Adrenal gland (tissue), 9 donors: ENCODE measurements at regions not wholly inside any gene's neighbourhood (a gene's known extent, or its start where the extent isn't known, plus 50 kb on each side); places are given as distances from the start of the nearest gene placed in this dataset.

Experiments
- DNase-seq, 7 donors: peaks; one replicate each; pipeline ENCODE4 v3.0.0-alpha.2; 2019 to 2020
- H3K27ac ChIP-seq, 5 donors: fragments of 200-600 bp; sonication (generic) in 4 of 5; 1 replicate in 3 of 5; 2 replicates in 2 of 5; pipeline versions ENCODE4 v1.5.1 to v1.8.0; 2016 to 2020; ENCODE audit warnings: mild to moderate bottlenecking in 1 of 5
- H3K27me3 ChIP-seq: fragments of 200-600 bp; 2 replicates; pipeline ENCODE4 v1.8.0; 2021
- H3K36me3 ChIP-seq, 2 donors: fragments of 200-600 bp; replicated peaks in 1 of 2; 1 replicate in 1 of 2; 2 replicates in 1 of 2; pipeline versions ENCODE4 v1.5.1 to v1.8.0; 2018 to 2022
- H3K4me1 ChIP-seq, 2 donors: fragments of 200-600 bp; replicated peaks in 1 of 2; 1 replicate in 1 of 2; 2 replicates in 1 of 2; pipeline versions ENCODE4 v1.5.1 to v1.8.0; 2018 to 2021
- H3K4me3 ChIP-seq, 4 donors: fragments of 200-600 bp; sonication (generic) in 3 of 4; one replicate each; pipeline ENCODE4 v1.5.1; 2016 to 2018
- H3K9me3 ChIP-seq, 3 donors: fragments of 200-600 bp; sonication (generic) in 1 of 3; replicated peaks in 1 of 3; 1 replicate in 2 of 3; 2 replicates in 1 of 3; pipeline versions ENCODE4 v1.5.1 to v1.8.0; 2016 to 2021
- POLR2A ChIP-seq, 2 donors: fragments of 450-650 bp; IDR thresholded peaks; one replicate each; pipeline ENCODE4 v1.6.1; 2017; ENCODE audit warnings: antibody characterized with exemption in 2 of 2, mild to moderate bottlenecking in 2 of 2, moderate library complexity in 1 of 2
- WGBS, 4 donors: extraction: QIAGEN DNeasy Blood & Tissue Kit in 2 of 4; methylation state at CpG; one replicate each; pipeline versions ENCODE4 v1.1.5 to v1.1.7; 2013 to 2017; 5-methylcytosine and 5-hydroxymethylcytosine counted together
- intact Hi-C, 2 donors: fragments of 100-400 bp; cut with DNase I; formaldehyde crosslinking; loops; one replicate each; pipeline versions ENCODE4 v1.14.1 to v1.15.0; 2022 to 2023
- TF ChIP-seq, protein P1 (sequence below), 6 experiments: fragments of 450-650 bp in 4 of 6; fragments of 200-600 bp in 2 of 6; sonication (generic) in 1 of 6; IDR thresholded peaks; 1 replicate in 5 of 6; 2 replicates in 1 of 6; pipeline versions ENCODE4 v1.5.1 to v1.8.0; 2016 to 2021; ENCODE audit warnings: antibody characterized with exemption in 6 of 6, mild to moderate bottlenecking in 2 of 6, moderate library complexity in 1 of 6
- donor health status: healthy with polysubstance abuse.
- donor health status: Bipolar disorder and iron deficiency.
- donor health status: DM: yes; HTN: yes; CAD: no.
- donor health status: DM: no; HTN: no; CAD: no.
- donor health status: DM: no; HTN: no; CAD: no.

DNA sequence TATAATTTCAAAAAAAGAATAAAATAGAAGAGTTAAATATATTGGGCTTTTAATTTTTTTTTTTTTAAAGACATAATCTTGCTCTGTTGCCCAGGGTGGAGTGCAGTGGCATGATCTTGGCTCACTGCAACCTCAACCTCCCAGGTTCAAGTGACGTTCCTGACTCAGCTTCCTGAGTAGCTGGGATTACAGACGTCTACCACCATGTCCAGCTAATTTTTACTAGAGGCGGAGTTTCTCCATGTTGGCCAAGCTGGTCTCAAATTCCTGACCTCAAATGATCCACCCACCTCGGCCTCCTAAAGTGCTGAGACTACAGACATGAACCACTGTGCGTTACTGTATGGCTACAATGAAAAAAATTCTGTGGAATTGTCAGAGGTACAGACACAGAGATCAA is 98.1 kb upstream of the RGPD4 start:
- WGBS, 4 donors = 63 to 79% (median 72%) methylated on average over 5 of the region's 5 CpGs

DNA sequence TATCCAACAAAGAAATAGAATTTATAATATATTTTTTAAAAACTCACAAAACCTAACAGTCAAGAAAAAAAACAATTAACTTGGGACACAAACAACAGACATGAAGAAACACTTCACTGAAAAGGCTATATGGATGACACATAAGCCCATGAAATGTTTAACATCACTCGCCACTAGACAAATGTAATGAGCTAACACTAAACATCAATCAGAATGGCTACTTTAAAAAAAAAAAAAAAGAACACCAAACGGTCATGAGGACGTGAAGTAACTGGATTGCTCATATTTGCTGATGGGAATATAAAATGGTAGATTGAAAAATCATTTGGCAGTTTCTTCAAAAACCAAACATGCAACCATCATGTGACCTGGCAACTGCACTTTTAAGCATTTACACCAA is 97.3 kb upstream of the RGPD4 start:
- H3K27ac ChIP-seq = no peak overlapping the region
- no peak for TF ChIP-seq POLR2A (IDR thresholded peaks at IDR 0.05)
- TF ChIP-seq, protein P1, sequence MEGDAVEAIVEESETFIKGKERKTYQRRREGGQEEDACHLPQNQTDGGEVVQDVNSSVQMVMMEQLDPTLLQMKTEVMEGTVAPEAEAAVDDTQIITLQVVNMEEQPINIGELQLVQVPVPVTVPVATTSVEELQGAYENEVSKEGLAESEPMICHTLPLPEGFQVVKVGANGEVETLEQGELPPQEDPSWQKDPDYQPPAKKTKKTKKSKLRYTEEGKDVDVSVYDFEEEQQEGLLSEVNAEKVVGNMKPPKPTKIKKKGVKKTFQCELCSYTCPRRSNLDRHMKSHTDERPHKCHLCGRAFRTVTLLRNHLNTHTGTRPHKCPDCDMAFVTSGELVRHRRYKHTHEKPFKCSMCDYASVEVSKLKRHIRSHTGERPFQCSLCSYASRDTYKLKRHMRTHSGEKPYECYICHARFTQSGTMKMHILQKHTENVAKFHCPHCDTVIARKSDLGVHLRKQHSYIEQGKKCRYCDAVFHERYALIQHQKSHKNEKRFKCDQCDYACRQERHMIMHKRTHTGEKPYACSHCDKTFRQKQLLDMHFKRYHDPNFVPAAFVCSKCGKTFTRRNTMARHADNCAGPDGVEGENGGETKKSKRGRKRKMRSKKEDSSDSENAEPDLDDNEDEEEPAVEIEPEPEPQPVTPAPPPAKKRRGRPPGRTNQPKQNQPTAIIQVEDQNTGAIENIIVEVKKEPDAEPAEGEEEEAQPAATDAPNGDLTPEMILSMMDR (IDR thresholded peaks at IDR 0.05) = no peak
- 44 to 73% (median 65%) methylated on average over 3 of the region's 3 CpGs for WGBS, 4 donors
- H3K27me3 ChIP-seq = no peaks in the 10 kb centered on the region
- intact Hi-C loops = no loop called here
- H3K4me3 ChIP-seq = no peak overlapping the region
- no peak for DNase-seq
- H3K9me3 ChIP-seq = no peaks in the 10 kb centered on the region
- H3K36me3 ChIP-seq = no peaks in the 10 kb centered on the region
- no peaks in the 10 kb centered on the region for H3K4me1 ChIP-seq

More for the DNA sequence above, 98.1 kb upstream of the RGPD4 start:
- no peaks in the 10 kb centered on the region for H3K4me1 ChIP-seq
- no peak for TF ChIP-seq POLR2A (IDR thresholded peaks at IDR 0.05)
- TF ChIP-seq, protein P1 (IDR thresholded peaks at IDR 0.05) = no peak
- no peaks in the 10 kb centered on the region for H3K9me3 ChIP-seq
- DNase-seq = no peak
- H3K27ac ChIP-seq = no peak overlapping the region
- H3K27me3 ChIP-seq = no peaks in the 10 kb centered on the region
- no peak overlapping the region for H3K4me3 ChIP-seq
- H3K36me3 ChIP-seq = no peaks in the 10 kb centered on the region
- intact Hi-C loops = no loop called here

DNA sequence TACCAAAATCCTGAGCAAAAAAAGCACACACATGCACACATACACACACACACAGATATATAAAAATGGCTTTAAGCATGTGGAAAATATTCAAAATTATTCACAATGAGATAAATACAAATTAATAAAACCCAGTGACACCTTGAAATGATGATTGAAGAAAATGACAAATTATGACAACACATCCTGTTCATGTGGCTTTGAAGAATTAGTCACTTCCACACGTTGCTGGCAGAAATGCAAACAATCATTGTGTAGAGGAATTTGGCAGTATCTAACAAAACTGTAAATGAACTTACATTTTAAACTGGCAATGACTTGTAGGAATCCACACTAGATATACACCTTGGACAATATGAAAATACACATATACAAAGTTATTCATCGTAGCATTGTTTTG is 95.8 kb upstream of the RGPD4 start:
- Histone ChIP-seq H3K4me1 (no peaks in the 10 kb centered on the region), H3K27me3 (no peaks in the 10 kb centered on the region), H3K9me3 (no peaks in the 10 kb centered on the region), H3K4me3 (no peak overlapping the region), H3K36me3 (no peaks in the 10 kb centered on the region), H3K27ac (no peak overlapping the region)
- intact Hi-C loops = no loop called here
- TF ChIP-seq POLR2A (IDR thresholded peaks at IDR 0.05) = no peak
- WGBS, 4 donors = 50 to 62% (median 59%) methylated on average over 2 of the region's 2 CpGs
- DNase-seq = no peak

DNA sequence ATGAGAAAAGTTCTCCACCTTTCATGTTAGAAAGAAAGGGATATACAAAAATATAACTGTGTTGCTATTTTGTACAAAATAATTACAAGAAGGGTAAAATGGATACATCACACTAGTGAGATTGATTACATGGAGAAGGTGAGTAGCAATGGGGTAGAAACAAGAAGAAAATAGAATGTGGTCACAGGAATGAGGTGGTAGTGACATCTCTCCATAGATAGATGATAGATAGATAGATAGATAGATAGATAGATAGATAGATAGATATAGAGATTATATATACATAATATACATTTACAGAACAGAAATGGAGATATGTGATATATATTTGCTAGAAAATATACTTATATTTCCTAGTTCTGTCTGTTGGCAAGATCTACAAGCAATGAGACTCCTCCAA is 95.3 kb upstream of the RGPD4 start:
- no peak overlapping the region for H3K4me3 ChIP-seq
- intact Hi-C loops = no loop called here
- H3K27me3 ChIP-seq = no peaks in the 10 kb centered on the region
- no peaks in the 10 kb centered on the region for H3K36me3 ChIP-seq
- TF ChIP-seq, protein P1 (IDR thresholded peaks at IDR 0.05) = no peak
- TF ChIP-seq POLR2A (IDR thresholded peaks at IDR 0.05) = no peak
- H3K27ac ChIP-seq = no peak overlapping the region
- no peak for DNase-seq
- no peaks in the 10 kb centered on the region for H3K9me3 ChIP-seq
- no peaks in the 10 kb centered on the region for H3K4me1 ChIP-seq

DNA sequence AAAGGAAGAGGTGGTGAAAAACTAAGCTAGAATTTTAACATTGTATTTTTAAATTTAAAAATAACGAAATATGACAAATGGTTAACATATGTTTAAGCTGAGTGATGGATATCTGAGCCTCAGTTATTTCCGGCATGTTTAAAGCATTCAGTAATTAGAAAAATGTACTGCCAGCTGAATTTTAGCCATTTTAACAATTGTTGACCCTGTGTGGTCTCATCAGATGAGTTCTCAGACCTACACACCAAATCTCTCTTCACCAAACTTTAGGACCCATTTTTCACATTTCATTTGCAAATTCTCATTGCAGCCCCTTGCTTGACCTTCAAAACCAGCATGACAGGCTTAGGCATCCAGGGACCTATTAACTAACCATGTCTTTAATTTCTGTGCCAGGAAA is 91.5 kb upstream of the RGPD4 start:
- no peak for DNase-seq
- intact Hi-C loops = no loop called here
- Histone ChIP-seq H3K4me1 (no peaks in the 10 kb centered on the region), H3K27ac (no peak overlapping the region), H3K4me3 (no peak overlapping the region), H3K9me3 (no peaks in the 10 kb centered on the region), H3K36me3 (no peaks in the 10 kb centered on the region), H3K27me3 (no peaks in the 10 kb centered on the region)
- no peak for TF ChIP-seq POLR2A (IDR thresholded peaks at IDR 0.05)
- TF ChIP-seq, protein P1 (IDR thresholded peaks at IDR 0.05) = no peak
- WGBS, 4 donors = 71 to 87% (median 81%) methylated on average over 2 of the region's 2 CpGs
